ENCODE measurements at regions not wholly inside any gene's neighbourhood (a gene's known extent, or its start where the extent isn't known, plus 50 kb on each side); places are given as distances from the start of the nearest gene placed in this dataset.
"Not testable (repeated sequence)": the region's sequence is repeated elsewhere in the genome, so short reads cannot be mapped to it uniquely, and the experiment has no call there.

DNA sequence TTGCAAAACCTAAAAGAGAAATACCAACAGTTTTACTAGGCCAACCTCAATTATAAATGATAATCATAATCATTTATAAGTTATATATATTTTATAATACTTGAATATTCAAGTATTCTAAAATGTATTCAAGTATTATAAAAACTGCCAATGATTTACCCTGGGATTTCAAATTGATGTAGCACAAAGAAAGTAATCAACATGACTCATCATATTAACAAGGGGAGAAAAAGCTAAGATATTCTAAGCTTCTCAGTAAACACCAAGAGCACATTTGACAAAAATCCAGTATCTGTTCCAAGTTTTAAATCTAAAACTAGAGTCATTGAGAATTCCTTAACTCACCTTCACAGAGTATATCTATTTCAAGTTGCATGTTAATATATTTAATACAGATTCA lies 56.1 kb downstream of the CAPZA3 start:
- DNase-seq (ENCODE audit: low spot score): no peak

DNA sequence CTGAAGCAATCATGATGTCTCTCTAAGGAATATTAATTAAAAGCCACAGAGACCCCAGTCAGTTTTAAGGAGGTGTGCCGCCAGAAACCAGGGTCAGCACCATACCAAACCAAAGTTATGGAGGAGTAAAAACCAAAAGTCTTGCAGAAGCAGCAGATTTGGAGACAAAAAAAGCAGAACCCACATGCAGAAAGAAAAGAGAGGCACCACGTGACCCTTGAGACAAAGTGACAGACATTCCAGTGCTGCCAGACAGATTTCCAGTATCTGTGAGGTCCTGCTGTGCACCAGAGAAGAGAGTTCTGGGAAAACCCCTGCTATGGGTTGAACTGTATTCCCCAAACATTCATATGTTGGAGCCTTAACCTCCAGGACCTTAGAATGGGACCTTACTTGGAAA lies 59.7 kb downstream of the CAPZA3 start:
- no peak for DNase-seq (ENCODE audit: low spot score)

DNA sequence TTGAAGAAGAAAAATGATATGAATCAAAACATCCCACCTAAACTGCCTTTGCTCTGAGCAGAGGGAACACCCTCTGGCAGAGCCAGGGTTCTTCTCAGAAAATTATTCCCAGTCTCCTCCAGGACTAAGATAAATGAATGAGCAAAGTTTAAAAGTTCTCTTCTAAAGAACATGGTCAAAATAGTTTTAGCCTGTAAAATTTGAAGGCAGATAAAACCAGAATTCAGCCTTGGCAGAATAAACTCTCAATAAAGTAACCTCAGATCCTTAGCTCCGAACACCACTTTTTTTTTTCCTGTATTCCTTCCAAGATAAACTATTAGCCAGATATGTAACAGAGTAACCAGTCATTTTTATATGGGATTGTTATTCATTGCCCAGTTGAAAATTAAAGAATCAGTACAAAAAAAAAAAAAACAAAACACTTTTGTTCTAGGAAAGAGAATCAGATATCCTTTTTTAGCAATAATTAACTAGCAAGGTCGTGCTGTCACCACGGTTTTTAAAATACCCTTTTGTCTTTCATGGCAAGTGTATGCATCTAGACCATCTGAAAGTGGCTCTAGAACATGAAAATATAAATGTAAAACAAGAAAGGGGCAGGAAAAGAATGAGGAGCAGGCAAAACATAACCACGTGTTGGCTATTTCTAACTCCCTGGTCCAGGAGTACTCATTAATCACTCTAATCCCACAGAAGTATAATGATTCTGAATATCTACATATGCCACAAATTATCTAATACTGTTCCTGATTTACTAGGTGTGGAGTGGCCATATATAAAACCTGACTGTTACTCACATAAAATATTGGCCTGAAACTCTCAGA lies 60.8 kb downstream of the CAPZA3 start:
- no peak for DNase-seq (ENCODE audit: low spot score)

DNA sequence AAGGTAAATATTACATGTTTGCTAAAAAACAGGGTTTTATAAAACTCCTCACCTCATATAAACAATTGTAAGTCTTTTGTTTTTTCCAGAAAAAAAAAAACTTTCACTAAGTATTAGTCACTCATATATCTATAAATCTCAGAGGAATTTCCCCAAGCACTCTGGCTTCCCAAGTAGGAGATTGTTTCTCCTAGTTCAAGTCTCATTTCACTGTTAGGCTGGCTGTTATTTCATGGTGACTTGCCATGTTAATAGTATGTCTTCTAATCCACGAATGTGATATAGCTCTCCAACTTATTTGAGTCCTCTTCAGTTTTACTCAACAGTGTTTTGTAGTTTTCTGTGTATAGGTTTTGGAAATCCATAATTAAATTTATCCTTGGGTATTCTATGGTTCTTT lies 61.6 kb downstream of the CAPZA3 start:
- peak; percentile 28 for DNase-seq (ENCODE audit: low spot score)

DNA sequence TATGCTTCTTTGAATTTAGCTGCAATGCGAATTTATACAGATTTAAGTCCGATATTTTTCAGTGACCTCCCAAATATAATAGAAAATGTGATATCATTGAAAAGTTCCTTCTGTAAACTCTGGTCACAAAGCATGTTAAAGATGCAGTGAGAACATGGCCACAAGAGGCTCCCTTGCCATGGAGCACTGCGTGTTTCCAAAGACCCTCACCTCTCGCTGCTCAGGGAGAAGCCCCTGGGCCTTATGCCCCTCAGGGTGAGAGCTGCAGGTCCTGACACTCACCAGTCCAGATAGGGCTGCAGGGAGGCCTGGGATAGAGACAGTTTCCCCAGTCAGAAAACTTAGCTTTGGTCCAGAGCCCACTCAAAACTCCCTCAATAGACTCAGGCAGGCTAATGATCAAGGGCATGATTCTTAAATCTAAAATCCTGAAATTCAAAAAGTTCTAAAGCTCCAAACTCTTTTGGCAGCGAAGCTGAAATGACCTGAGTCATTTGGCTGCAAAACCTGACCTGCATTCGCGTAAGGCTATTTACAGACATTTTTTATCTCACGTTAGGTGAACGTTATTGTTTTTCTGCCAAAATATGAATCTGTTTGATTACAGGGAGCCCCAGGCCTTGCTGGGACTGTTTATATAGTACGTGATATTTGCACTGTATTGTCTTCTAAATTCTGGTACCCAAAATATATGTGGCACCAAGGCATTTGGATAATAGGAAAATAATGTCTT lies 67.8 kb downstream of the CAPZA3 start:
- DNase-seq (ENCODE audit: low spot score): no peak

DNA sequence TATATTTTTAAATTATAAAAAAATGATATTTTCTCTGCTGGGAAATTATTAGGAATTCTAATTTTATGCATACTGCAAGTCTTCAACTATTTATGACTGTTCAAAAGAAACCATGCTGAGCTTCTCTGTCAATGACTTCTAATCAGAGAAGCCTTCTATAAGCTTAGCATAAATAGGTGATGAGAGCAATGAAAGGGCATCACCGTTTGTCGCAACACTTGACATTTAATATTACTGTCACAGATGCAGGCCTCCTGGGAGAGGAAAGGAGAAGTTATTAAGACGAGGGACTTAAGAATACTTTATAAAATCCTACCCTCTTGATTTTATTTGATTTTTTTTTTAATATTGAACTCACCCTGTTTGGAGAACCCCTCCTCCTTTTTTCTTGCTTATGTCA lies 69.8 kb downstream of the CAPZA3 start:
- DNase-seq (ENCODE audit: low spot score): no peak

DNA sequence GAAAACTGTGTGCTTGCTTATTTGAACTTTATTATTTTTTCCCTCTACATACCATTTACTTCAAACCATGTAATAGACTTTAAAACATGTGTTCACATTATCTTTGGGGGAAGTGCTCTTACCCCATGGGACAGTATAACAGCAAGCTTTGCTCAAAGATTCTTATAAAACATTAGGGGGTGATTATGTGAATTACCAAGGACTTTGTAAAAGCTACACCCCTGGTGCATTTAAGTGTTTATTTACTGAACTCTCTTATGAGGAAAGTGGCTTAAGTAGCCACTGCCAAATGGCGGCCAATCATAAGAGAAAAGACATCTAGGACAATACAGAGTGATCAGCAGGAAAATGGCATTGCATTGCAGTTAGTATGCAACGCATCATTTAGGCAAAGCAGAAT lies 70.3 kb downstream of the CAPZA3 start:
- no peak for DNase-seq (ENCODE audit: low spot score)

DNA sequence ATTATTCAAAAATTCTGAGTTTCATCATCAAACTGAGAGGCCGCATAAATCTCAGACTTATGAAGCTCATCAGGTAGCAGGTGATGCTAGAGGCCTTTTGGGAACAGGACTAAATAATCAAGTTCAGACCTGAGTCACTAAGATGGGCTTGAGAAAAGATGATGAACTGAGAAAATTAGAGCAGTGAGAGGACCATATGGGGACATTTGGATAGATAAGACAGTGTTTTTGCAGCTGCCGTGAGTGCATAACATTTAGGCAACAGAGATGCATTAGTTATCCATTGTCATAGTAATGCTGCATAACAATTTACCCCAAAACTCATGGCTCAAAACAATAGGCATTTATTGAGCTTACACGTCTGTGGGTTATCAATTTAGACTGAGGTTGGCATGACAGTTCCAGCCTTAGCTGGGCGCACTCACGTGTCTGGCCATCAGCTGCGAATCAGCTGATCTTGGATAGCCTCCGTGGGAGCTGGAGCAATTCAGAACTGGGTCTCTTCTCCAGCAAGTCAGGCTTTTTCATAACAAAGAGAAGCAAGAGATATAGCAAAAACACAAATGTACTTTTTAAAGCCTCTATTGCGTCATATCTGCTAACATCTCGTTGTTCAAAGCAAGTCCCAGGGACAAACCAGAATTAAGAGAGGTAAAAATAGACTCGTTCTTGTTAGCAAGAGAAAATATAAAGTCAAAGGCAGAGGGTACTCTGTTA lies 72.8 kb downstream of the CAPZA3 start:
- DNase-seq (ENCODE audit: low spot score): no peak

DNA sequence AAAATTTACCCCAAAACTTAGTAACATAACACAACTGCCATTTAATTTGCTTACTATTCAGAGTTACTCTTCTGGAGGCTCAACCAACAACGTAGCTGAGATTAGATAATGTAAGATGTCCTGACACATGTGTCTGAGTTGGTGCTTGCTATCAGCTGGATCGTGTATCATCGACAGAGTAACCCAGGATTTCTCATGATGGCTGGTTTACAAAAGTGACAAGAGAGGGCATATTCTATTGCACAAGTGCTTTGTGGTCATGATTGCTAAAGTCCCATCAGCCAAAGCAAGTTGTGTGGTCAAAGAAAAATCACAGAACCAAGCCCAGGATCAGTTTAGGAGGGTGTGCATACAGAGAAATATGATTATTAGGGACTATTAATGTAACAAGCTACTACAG lies 73.4 kb downstream of the CAPZA3 start:
- no peak for DNase-seq (ENCODE audit: low spot score)

DNA sequence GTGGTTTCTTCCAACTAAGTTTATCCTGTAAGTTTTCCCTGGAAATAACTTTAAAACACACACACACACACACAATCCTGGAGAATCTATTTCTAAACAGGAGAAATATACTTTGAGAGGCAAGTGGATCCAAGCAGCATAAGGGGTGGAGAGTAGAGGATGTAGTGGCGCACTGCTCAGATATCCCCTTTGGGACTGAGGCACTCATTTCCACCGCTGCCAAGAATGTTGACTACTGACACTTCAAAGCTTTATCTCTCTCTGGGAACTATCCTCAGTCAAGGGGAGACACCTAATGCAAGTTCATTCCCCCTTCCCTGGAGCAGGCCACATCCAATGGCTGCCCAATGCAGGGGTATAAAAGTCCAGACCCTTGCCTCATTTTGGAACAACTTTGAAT lies 75.8 kb downstream of the CAPZA3 start:
- no peak for DNase-seq (ENCODE audit: low spot score)

DNA sequence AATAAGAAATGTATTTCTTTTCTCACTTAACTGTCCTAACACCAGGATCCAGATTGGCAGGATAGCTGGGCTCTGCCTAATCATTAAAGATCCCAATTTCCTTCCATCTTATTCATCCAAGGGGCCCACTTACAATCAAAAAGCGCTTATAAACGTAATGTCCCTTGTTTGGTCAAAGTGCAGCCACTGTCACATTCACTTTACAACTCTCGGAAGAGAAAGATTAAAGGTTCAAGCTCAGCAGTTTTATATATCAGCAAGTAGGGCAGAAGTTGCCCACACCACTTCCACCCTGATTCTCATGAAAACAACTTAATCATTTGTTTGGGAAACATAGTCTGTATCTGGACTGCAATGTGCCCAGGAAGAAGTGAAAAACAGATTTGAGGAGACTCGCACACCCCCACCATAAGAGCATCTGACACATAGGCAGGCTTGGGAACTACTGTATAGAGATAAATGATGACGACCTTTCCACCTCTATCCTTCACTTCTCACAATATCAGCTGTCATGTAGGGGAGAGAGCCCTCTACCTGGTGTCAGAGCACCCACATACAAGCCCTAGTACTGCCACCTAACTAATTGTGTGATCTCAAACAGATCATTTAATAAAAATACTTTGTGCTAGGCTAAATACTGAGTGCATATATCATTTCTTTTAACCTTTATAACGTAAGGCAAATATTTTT lies 80.8 kb downstream of the CAPZA3 start:
- DNase-seq (ENCODE audit: low spot score): no peak

DNA sequence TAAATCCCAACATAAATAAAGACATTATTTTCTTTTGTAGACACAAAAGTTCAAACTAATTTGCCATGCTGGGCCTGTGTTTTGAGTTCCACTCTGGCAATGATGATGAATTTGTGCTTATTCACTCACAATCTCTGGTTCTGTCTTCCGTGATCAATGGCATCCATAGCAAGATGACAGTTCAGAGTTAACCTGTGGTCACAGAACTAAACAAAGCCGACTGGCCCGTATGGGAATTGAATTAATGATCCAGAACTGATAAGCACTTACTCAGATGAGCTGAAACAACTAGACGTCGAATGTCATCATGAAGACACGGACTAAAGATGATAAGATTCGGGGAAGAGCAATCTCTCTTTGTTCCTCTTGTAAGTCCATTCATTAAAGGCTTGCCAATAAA lies 81.6 kb downstream of the CAPZA3 start:
- DNase-seq (ENCODE audit: low spot score): no peak

DNA sequence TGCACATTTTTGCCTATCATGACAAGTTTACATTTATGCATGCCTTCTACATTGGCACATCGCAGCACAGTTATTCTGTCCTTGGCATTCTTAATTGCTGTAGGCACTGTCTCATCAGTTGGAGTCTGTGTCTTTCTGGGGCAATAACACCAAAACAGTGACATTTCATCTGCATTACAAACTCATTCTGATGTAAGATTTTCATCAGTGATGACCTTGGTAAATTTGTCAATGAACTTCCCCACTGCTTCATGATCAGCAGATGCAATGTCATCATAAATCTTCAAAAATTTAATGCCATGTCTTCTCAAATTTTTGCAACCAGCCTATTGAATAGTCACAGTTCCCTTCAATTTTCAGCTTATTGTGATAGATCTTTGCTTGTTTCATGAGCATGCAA lies 85.5 kb downstream of the CAPZA3 start:
- DNase-seq (ENCODE audit: low spot score): no peak

DNA sequence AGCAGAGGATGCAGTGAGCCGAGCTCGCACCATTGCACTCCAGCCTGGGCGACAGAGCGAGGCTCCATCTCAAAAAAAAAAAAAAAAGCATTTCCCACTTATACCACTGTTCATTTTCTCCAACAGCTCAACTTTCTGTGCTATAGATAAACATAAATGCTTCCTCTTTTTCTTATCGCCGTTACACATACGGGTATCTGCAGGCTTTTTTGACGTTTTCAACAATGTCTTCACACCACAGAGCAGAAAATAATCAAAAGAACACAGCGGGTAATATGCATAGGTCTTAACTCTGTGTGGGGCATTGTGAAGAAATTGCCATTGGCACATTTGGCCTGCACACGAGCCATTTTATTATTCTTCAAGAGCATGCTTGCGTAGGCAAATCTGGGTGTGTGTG lies 86.4 kb downstream of the CAPZA3 start:
- no peak for DNase-seq (ENCODE audit: low spot score)

DNA sequence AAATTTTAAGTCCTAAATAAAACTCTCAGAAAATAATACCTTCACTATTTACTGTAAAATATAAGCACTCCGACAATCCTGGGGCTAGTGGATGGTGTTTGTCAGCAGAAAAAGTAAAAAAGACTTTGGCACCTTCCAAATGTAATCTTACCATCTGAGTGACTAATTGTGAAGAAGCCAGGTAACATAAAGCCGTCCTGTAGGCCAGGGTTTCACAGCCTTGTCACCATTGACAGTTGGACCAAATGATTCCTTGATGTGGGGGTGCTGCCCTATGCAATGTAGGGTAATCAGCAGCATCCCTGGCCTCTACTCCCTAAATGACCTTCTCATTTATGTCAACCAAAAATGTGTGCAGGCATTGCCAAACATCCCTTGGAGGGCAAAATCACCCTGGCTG lies 87.2 kb downstream of the CAPZA3 start:
- no peak for DNase-seq (ENCODE audit: low spot score)

DNA sequence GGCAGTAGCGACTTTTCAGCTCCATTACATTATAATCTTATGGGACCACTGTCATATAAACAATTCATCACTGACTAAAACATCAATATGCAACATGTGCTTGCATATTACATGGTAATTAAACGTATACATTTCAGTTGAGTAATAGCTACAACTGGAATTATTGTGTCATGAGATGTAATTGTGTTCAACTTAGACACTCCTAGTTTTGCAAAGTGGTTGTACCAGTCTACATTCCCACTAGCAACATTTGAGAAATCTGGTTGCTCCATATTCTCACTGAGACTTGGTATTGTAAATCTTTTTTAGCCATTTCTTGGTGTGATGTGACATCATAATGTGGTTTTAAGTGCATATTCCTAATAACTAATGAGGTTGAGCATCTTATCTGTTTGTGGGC lies 90.0 kb downstream of the CAPZA3 start:
- no peak for DNase-seq (ENCODE audit: low spot score)

DNA sequence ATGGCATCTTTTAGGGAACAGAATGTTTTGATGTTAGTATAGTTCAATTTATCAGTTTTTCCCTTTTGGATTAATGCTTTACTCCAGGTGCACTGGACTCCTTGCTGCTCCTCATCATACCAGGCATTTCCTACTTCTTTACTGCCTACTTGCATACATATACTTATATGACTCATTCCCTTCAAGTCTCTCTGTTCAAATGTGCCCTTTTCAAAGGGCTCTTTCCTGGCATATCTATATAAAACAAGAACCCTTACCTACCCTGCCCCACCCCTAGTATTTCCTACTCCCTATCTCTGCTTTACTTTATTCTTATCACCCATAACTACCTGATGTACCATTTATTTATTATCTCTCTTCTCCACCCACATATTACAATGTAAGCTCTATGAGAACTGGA lies 90.6 kb downstream of the CAPZA3 start:
- no peak for DNase-seq (ENCODE audit: low spot score)

DNA sequence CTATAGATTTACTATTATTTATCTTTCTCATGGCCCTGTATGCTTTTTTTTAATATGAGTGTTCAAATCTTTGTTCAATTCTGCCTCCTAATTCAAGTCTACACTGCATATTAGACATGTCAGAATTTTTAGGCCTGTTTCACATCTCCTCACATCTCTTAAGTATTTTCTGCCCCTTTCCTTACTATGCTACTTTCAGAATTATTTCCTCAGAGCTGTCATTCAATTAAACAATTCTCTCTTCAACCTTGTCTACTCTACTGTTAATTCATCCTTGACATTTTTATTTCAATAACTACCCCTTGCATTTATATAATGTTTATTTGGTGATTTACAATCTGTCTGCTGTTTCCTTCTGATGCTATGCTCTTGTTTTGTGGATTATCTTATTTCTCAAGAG lies 91.1 kb downstream of the CAPZA3 start:
- no peak for DNase-seq (ENCODE audit: low spot score)

DNA sequence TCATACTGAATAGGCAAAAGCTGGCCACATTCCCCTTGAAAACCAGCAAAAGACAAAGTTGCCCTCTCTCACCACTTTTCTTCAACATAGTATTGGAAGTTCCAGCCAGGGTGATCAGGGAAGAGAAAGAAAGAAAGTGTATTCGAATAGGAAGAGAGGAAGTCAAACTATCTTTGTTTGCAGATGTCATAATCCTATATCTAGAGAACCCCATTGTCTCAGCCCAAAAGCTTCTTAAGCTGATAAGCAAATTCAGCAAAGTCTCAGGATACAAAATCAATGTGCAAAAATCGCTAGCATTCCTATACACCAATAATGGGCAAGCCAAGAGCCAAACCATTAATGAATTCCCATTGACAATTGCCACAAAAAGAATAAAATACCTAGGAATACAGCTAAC lies 95.0 kb downstream of the CAPZA3 start:
- DNase-seq (ENCODE audit: low spot score): not testable (repeated sequence)

DNA sequence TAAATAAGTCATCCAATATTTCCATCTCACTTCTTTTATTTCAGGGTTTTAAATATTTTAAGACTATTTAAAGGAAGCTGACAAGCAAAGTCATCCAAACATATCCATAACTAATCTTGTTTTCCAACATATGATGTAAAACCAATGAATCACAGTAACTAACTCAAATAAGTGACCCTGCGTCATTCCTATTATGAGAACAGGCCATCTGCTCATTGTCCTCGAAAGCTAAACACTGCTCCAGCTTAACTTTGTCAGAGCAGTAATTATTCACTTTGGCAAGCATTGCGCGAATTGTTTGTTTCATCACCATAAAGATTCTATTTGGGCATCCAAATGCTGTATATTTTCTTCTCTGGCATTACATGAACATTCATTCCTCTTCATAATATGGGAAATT lies 99.1 kb downstream of the CAPZA3 start:
- DNase-seq (ENCODE audit: low spot score): no peak

DNA sequence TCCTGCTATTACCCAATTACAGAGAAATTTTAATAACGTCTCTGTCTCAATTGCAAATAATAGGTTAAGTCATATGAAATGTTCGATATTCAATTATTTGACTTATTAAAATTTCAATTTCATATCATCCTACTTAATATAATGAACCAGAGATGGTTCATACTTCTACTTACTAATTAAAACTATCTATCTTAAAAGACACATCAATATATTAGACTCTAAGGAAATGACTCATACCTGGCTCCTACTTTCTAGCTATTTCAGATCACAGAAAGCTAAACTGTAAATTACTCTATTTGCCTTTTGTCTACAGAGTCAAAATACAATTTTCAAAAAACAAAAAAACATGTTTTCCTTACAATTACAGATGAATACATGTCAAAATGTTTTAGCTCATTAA lies 99.6 kb downstream of the CAPZA3 start:
- no peak for DNase-seq (ENCODE audit: low spot score)

DNA sequence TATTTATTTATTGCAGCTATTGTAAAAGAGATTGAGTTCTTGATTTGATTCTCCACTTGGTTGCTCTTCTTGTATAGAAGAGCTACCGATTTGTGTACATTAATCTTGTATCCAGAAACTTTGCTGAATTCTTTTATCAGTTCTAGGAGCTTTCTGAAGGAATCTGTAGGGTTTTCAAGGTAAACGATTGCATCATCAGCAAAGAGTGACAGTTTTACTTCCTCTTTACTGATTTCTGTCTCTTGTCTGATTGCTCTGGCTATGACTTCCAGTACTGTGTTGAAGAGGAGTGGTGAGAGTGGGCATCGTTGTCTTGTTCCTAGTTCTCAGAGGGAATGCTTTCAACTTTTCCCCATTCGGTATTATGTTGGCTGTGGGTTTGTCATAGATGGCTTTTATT lies 103.1 kb downstream of the CAPZA3 start:
- not testable (repeated sequence) for DNase-seq (ENCODE audit: low spot score)

DNA sequence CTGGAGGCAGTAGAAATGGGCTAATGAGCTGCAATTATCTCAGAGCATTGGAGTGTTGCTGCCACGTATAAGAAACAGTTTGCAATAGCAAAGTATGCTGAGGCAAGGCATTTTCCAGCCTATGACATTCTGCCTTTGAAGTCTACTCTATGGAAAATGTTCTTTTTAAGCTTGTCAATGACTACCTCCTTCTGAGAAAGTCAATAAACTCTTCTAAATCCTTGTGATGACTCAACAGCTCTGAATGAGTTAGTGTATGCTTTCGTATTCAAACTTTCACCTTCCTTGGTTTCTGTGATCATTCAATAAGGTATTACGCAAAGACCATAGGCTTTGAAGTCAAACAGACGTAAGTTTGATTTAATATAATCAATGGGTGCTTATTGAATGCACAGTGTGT lies 111.2 kb downstream of the CAPZA3 start:
- DNase-seq (ENCODE audit: low spot score): no peak
